OCI-LY1 (cell line): ENCODE measurements at regions not wholly inside any gene's neighbourhood (a gene's known extent, or its start where the extent isn't known, plus 50 kb on each side); places are given as distances from the start of the nearest gene placed in this dataset.

Source experiments
- H2AFZ ChIP-seq: fragments of 200-600 bp; sonication (generic), shearing (Covaris generic); 2 replicates; pipeline ENCODE4 v1.6.0; 2014; ENCODE audit warnings: antibody characterized with exemption, mild to moderate bottlenecking, low read length
- H3F3A ChIP-seq: fragments of 200-600 bp; sonication (generic), shearing (Covaris generic); 2 replicates; pipeline ENCODE4 v1.6.0; 2014; ENCODE audit warnings: mild to moderate bottlenecking, antibody characterized with exemption, low read length, moderate library complexity; ENCODE audit not compliant: insufficient read depth
- H3K27ac ChIP-seq: fragments of 200-600 bp; sonication (generic); 2 replicates; pipeline ENCODE4 v1.5.1; 2014; ENCODE audit warnings: low read length, mixed run types, mild to moderate bottlenecking, low read depth; ENCODE audit not compliant: poor library complexity, severe bottlenecking
- H3K27me3 ChIP-seq: fragments of 200-600 bp; sonication (generic); 2 replicates; pipeline ENCODE4 v1.6.0; 2014; ENCODE audit warnings: antibody characterized with exemption, mild to moderate bottlenecking, low read length, moderate library complexity; ENCODE audit not compliant: insufficient read depth
- H3K36me3 ChIP-seq: fragments of 200-600 bp; sonication (generic); 2 replicates; pipeline ENCODE4 v1.6.1; 2014; ENCODE audit warnings: mild to moderate bottlenecking, antibody characterized with exemption, low read length, moderate library complexity, mixed read lengths; ENCODE audit not compliant: insufficient read depth
- H3K4me1 ChIP-seq: fragments of 200-600 bp; sonication (generic); 2 replicates; pipeline ENCODE4 v1.5.1; 2014; ENCODE audit warnings: mild to moderate bottlenecking, low read length, moderate library complexity; ENCODE audit not compliant: insufficient read depth, severe bottlenecking
- H3K4me2 ChIP-seq: fragments of 200-600 bp; sonication (generic), shearing (Covaris generic); 2 replicates; pipeline ENCODE4 v1.6.1; 2014; ENCODE audit warnings: low read length
- H3K4me3 ChIP-seq: fragments of 200-600 bp; sonication (generic); 2 replicates; pipeline ENCODE4 v1.5.1; 2014; ENCODE audit warnings: low read length, low read depth, mild to moderate bottlenecking, mixed read lengths; ENCODE audit not compliant: poor library complexity, severe bottlenecking
- H3K79me2 ChIP-seq: fragments of 200-600 bp; shearing (Covaris generic); 2 replicates; pipeline ENCODE4 v1.6.1; 2016; ENCODE audit warnings: mixed run types, low read length, mixed read lengths; ENCODE audit not compliant: insufficient read depth
- H3K9ac ChIP-seq: fragments of 200-600 bp; sonication (generic), shearing (Covaris generic); 2 replicates; pipeline ENCODE4 v1.6.1; 2014; ENCODE audit warnings: mild to moderate bottlenecking, low read length, mixed read lengths
- H3K9me2 ChIP-seq: fragments of 200-600 bp; sonication (generic), shearing (Covaris generic); 2 replicates; pipeline ENCODE4 v1.6.1; 2014; ENCODE audit warnings: low read depth, mild to moderate bottlenecking, low read length, mixed read lengths
- H3K9me3 ChIP-seq: fragments of 200-600 bp; shearing (Covaris generic); 2 replicates; pipeline ENCODE4 v1.6.1; 2014; ENCODE audit warnings: low read length, mixed read lengths
- H4K20me1 ChIP-seq: fragments of 200-600 bp; sonication (generic), shearing (Covaris generic); 2 replicates; pipeline ENCODE4 v1.6.0; 2016; ENCODE audit warnings: mild to moderate bottlenecking, low read length; ENCODE audit not compliant: insufficient read depth
- CTCF ChIP-seq: fragments of 200-600 bp; sonication (generic), shearing (Covaris generic); IDR thresholded peaks from 2 replicates; pipeline ENCODE4 v1.5.1; 2017; ENCODE audit warnings: mild to moderate bottlenecking, antibody characterized with exemption, low read length, moderate library complexity, mixed read lengths
- EZH2 ChIP-seq: fragments of 200-600 bp; sonication (generic), shearing (Covaris generic); IDR thresholded peaks from 2 replicates; pipeline ENCODE4 v1.8.0; 2017; ENCODE audit warnings: borderline replicate concordance, mixed run types, mild to moderate bottlenecking, antibody characterized with exemption, low read length, moderate library complexity, mixed read lengths

DNA sequence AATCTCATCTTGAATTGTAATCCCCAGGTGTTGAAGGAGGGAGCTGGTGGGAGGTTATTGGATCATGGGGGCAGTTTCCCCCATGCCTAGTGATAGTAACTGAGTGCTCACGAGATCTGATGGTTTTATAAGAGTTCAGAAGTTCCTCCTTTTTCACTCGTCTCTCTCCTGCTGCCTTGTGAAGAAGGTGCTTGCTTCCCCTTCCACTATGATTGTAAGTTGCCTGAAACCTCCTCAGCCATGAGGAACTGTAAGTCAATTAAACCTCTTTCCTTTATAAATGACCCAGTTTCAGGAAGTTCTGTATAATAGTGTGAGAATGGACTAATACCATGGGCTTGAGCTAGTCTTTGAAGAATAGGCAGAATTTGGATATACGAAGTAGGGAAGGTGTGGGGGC is 113.9 kb downstream of the RIN2 start:
- H3K27me3 ChIP-seq = no peaks in the 10 kb centered on the region
- TF ChIP-seq EZH2 = no peak
- no peak for TF ChIP-seq CTCF

GRCh38 chr20:19874040-19874727 is 116.1 kb downstream of the RIN2 start:
- TF ChIP-seq EZH2 = no peak
- TF ChIP-seq CTCF = no peak
- Histone ChIP-seq H3K9ac (no peak overlapping the region), H3K4me2 (no peak overlapping the region), H3F3A (no peaks in the 10 kb centered on the region), H3K36me3 (no peaks in the 10 kb centered on the region), H3K9me2 (no peaks in the 10 kb centered on the region), H3K4me3 (no peak overlapping the region), H3K9me3 (no peaks in the 10 kb centered on the region), H3K79me2 (no peaks in the 10 kb centered on the region), H4K20me1 (no peaks in the 10 kb centered on the region), H3K27me3 (no peaks in the 10 kb centered on the region), H3K4me1 (no peaks in the 10 kb centered on the region), H3K27ac (no peak overlapping the region), H2AFZ (no peak overlapping the region)

More for the DNA sequence above, 113.9 kb downstream of the RIN2 start:
- no peaks in the 10 kb centered on the region for H3K79me2 ChIP-seq
- no peak overlapping the region for H3K9ac ChIP-seq
- no peak overlapping the region for H2AFZ ChIP-seq
- H4K20me1 ChIP-seq = no peaks in the 10 kb centered on the region
- H3K27ac ChIP-seq = no peak overlapping the region
- H3K4me1 ChIP-seq = no peaks in the 10 kb centered on the region
- H3K4me3 ChIP-seq = no peak overlapping the region
- no peak overlapping the region for H3K4me2 ChIP-seq
- H3K36me3 ChIP-seq = no peaks in the 10 kb centered on the region
- no peaks in the 10 kb centered on the region for H3K9me3 ChIP-seq
- no peaks in the 10 kb centered on the region for H3K9me2 ChIP-seq
- H3F3A ChIP-seq = no peaks in the 10 kb centered on the region

GRCh38 chr20:19875376-19876221 is 117.5 kb downstream of the RIN2 start:
- no peaks in the 10 kb centered on the region for H4K20me1 ChIP-seq
- H3F3A ChIP-seq = no peaks in the 10 kb centered on the region
- H3K36me3 ChIP-seq = no peaks in the 10 kb centered on the region
- no peaks in the 10 kb centered on the region for H3K27me3 ChIP-seq
- no peaks in the 10 kb centered on the region for H3K79me2 ChIP-seq
- no peak overlapping the region for H3K9ac ChIP-seq
- no peak overlapping the region for H3K4me2 ChIP-seq
- H3K9me2 ChIP-seq = no peaks in the 10 kb centered on the region
- no peaks in the 10 kb centered on the region for H3K4me1 ChIP-seq
- TF ChIP-seq CTCF (no peak), EZH2 (no peak)
- H3K9me3 ChIP-seq = no peaks in the 10 kb centered on the region
- no peak overlapping the region for H2AFZ ChIP-seq
- H3K27ac ChIP-seq = no peak overlapping the region
- H3K4me3 ChIP-seq = no peak overlapping the region
